PC-3 (cell line): ENCODE measurements at regions not wholly inside any gene's neighbourhood (a gene's known extent, or its start where the extent isn't known, plus 50 kb on each side); places are given as distances from the start of the nearest gene placed in this dataset.

ENCODE experiments used
- ATAC-seq: fragments of 200-7000 bp; cut with Tn5 transposase; 2 replicates; pipeline ENCODE4 v1.9.1; 2020; ENCODE audit warnings: mild to moderate bottlenecking, moderate library complexity
- BruUV-seq: library from RNA; stranded (reverse); fragments of 400-500 nt; replicated peaks from 2 replicates; lab custom pipeline; 2021; lab: Mats Ljungman, UMichigan
- CTCF ChIA-PET: fragments of 300-600 bp; sonication (Branson Sonifier 250); formaldehyde crosslinking; loops from one replicate; lab custom pipeline; 2022; ENCODE audit warnings: antibody characterized with exemption; lab: Charles Lee
- POLR2A ChIA-PET: fragments of 300-600 bp; sonication (Branson Sonifier 250); formaldehyde crosslinking; loops from one replicate; lab custom pipeline; 2022; ENCODE audit warnings: antibody characterized with exemption; ENCODE audit not compliant: unreplicated experiment; lab: Charles Lee
- DNase-seq: peaks from one replicate; pipeline ENCODE4 v3.0.0-alpha.2; 2015
- H2AFZ ChIP-seq: fragments of 300-600 bp; sonication (generic); 2 replicates; pipeline ENCODE4 v1.6.0; 2016; ENCODE audit warnings: antibody characterized with exemption, low read length
- H3F3A ChIP-seq: fragments of 300-600 bp; sonication (generic); one replicate; pipeline ENCODE4 v1.6.0; 2017; ENCODE audit warnings: antibody characterized with exemption, low read length, control low read depth, mild to moderate bottlenecking; ENCODE audit not compliant: unreplicated experiment
- H3K27ac ChIP-seq: fragments of 300-600 bp; sonication (generic); 2 replicates; pipeline ENCODE4 v1.5.1; 2016; ENCODE audit warnings: mild to moderate bottlenecking, low read length
- H3K27me3 ChIP-seq: fragments of 300-600 bp; sonication (generic); 2 replicates; pipeline ENCODE4 v1.6.1; 2016; ENCODE audit warnings: low read length, mixed read lengths
- H3K36me3 ChIP-seq: fragments of 300-600 bp; sonication (generic); 2 replicates; pipeline ENCODE4 v1.6.1; 2016; ENCODE audit warnings: low read depth, mixed run types, low read length, mixed read lengths
- H3K4me1 ChIP-seq: fragments of 300-600 bp; sonication (generic); 2 replicates; pipeline ENCODE4 v1.5.1; 2016; ENCODE audit warnings: low read length; ENCODE audit not compliant: insufficient read depth
- H3K4me2 ChIP-seq: fragments of 300-600 bp; sonication (generic); 2 replicates; pipeline ENCODE4 v1.6.0; 2016; ENCODE audit warnings: low read length
- H3K4me3 ChIP-seq: fragments of 300-600 bp; sonication (generic); 2 replicates; pipeline ENCODE4 v1.5.1; 2016; ENCODE audit warnings: mild to moderate bottlenecking, low read length, mixed read lengths
- H3K79me2 ChIP-seq: fragments of 300-600 bp; sonication (generic); 2 replicates; pipeline ENCODE4 v1.6.1; 2017; ENCODE audit warnings: low read length, mixed read lengths
- H3K9ac ChIP-seq: fragments of 300-600 bp; sonication (generic); 2 replicates; pipeline ENCODE4 v1.6.0; 2016; ENCODE audit warnings: mild to moderate bottlenecking, low read length
- H3K9me2 ChIP-seq: fragments of 300-600 bp; sonication (generic); replicated peaks from 2 replicates; pipeline ENCODE4 v1.6.1; 2016; ENCODE audit warnings: mixed run types, low read length, mixed read lengths
- H3K9me3 ChIP-seq: fragments of 300-600 bp; sonication (generic); 2 replicates; pipeline ENCODE4 v1.6.1; 2016; ENCODE audit warnings: low read length, mixed read lengths
- H4K20me1 ChIP-seq: fragments of 300-600 bp; sonication (generic); 2 replicates; pipeline ENCODE4 v1.6.1; 2016; ENCODE audit warnings: low read length, mixed read lengths
- CTCF ChIP-seq: fragments of 300-600 bp; sonication (generic); conservative IDR thresholded peaks from 2 replicates; pipeline ENCODE4 v1.5.1; 2017; ENCODE audit warnings: antibody characterized with exemption, low read depth, mild to moderate bottlenecking, low read length
- EZH2 ChIP-seq: fragments of 300-600 bp; sonication (generic); IDR thresholded peaks from one replicate; pipeline ENCODE4 v1.6.1; 2017; ENCODE audit warnings: antibody characterized with exemption, mild to moderate bottlenecking, low read length; ENCODE audit not compliant: unreplicated experiment
- EZH2phosphoT487 ChIP-seq: fragments of 300-600 bp; sonication (generic); IDR thresholded peaks from 2 replicates; pipeline ENCODE4 v1.6.1; 2018; ENCODE audit warnings: mild to moderate bottlenecking, antibody characterized with exemption, low read length, borderline replicate concordance
- intact Hi-C: fragments of 100-400 bp; cut with micrococcal nuclease; formaldehyde crosslinking; loops from 2 replicates; pipeline ENCODE4 v1.9.0; 2023

DNA sequence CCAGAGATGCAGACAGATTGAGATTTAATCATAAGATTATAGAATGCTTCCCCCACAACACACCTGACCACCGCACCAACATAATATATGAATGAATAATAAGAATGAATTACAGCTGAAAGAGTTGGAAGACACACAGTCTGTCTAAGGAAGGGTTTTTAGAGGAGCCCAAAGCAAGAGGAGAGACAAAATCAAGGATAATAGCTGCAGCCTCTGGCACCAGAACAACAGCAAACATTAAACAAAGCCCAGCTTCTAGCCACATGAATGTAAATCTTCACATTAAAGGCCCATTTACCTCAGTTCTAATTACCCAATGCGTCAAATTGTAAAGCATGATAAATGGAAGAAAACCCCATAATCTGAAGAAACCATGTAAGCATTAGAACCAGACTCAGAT lies 133.9 kb downstream of the SPCS3 start:
- no peak overlapping the region for H3K4me3 ChIP-seq
- intact Hi-C loops: no loop called here
- H3F3A ChIP-seq: no peaks in the 10 kb centered on the region
- H4K20me1 ChIP-seq: no peaks in the 10 kb centered on the region
- ChIA-PET POLR2A (no interaction called here), CTCF (no interaction called here)
- ATAC-seq (no peak), DNase-seq (no peak)
- no peak for TF ChIP-seq EZH2
- no peak for TF ChIP-seq CTCF
- TF ChIP-seq EZH2phosphoT487: no peak
- H3K9ac ChIP-seq: no peak overlapping the region
- no peaks in the 10 kb centered on the region for H3K79me2 ChIP-seq
- no peak overlapping the region for H2AFZ ChIP-seq
- BruUV-seq: no TSS peak
- H3K36me3 ChIP-seq: no peaks in the 10 kb centered on the region
- H3K9me3 ChIP-seq: no peaks in the 10 kb centered on the region
- H3K27me3 ChIP-seq: no peaks in the 10 kb centered on the region
- H3K27ac ChIP-seq: no peak overlapping the region
- H3K4me2 ChIP-seq: no peak overlapping the region
- no peaks in the 10 kb centered on the region for H3K4me1 ChIP-seq
- H3K9me2 ChIP-seq: no peaks in the 10 kb centered on the region

DNA sequence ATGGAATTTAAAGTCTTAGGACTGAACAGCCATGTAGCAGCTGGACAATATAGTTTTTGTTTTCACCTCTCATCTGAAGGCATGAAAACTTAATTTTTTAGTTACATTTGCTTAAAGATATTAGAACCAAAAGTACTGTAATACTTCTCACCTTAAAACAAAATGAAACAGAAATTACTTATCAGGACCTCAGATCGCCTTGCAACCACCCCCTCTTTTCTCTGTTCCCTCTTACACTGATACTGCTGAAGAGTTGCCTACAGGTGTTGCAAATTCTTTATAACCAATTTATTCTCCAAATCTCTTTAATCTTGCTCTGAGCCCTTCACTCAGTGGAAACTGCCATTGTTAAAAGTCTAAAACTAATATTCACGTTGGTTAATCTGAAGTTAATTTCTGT lies 145.0 kb downstream of the SPCS3 start:
- no peaks in the 10 kb centered on the region for H3F3A ChIP-seq
- intact Hi-C loops: no loop called here
- no peak overlapping the region for H3K4me3 ChIP-seq
- no peaks in the 10 kb centered on the region for H4K20me1 ChIP-seq
- H3K27me3 ChIP-seq: no peaks in the 10 kb centered on the region
- ChIA-PET POLR2A (no interaction called here), CTCF (no interaction called here)
- no peaks in the 10 kb centered on the region for H3K79me2 ChIP-seq
- H3K9me2 ChIP-seq: no peaks in the 10 kb centered on the region
- H2AFZ ChIP-seq: no peak overlapping the region
- H3K9me3 ChIP-seq: no peaks in the 10 kb centered on the region
- BruUV-seq: no TSS peak
- H3K36me3 ChIP-seq: no peaks in the 10 kb centered on the region
- H3K4me1 ChIP-seq: no peaks in the 10 kb centered on the region
- H3K9ac ChIP-seq: no peak overlapping the region
- no peak overlapping the region for H3K27ac ChIP-seq
- H3K4me2 ChIP-seq: no peak overlapping the region
- DNase-seq (no peak), ATAC-seq (no peak)
- TF ChIP-seq CTCF: no peak
- no peak for TF ChIP-seq EZH2
- no peak for TF ChIP-seq EZH2phosphoT487

DNA sequence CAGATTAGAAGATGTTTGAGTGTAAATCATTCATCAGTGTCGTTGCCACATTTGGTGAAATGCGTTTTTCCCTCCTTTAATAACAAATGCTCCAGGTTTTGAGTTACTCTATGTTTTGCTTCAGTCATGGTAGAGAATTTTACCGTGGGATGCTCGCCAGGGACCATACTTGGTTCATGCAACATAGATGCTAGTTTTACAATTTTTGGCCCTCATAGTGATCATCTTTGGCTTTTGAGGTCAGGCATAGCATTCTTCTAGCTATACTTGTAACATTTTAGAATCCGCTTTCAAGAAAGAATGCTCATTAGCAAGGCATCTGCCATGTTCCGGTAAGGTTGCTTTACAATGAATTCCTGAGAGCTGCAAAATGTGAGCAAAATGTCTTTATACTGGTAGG lies 147.2 kb downstream of the SPCS3 start:
- Histone ChIP-seq H3K9ac (no peak overlapping the region), H3K27ac (no peak overlapping the region), H3K36me3 (no peaks in the 10 kb centered on the region), H3K4me1 (no peaks in the 10 kb centered on the region), H3K9me2 (no peaks in the 10 kb centered on the region), H3K9me3 (no peaks in the 10 kb centered on the region), H3K4me3 (no peak overlapping the region), H4K20me1 (no peaks in the 10 kb centered on the region), H3K79me2 (no peaks in the 10 kb centered on the region), H3K4me2 (no peak overlapping the region), H2AFZ (no peak overlapping the region), H3F3A (no peaks in the 10 kb centered on the region), H3K27me3 (no peaks in the 10 kb centered on the region)
- ChIA-PET CTCF (no interaction called here), POLR2A (no interaction called here)
- TF ChIP-seq EZH2 (no peak), CTCF (no peak)
- DNase-seq: no peak
- intact Hi-C loops: no loop called here
- no peak for ATAC-seq
- BruUV-seq: no TSS peak
